ENCODE measurements at regions not wholly inside any gene's neighbourhood (a gene's known extent, or its start where the extent isn't known, plus 50 kb on each side); places are given as distances from the start of the nearest gene placed in this dataset.

- TF ChIP-seq CTCF (IDR thresholded peaks at IDR 0.05): no peak
- no peak for TF ChIP-seq POLR2A (IDR thresholded peaks at IDR 0.05)
Observed at GRCh38 chr4:126369076-126369475, 1054.3 kb downstream of the FAT4 start.
